NCI-H1105 treated with DMSO at 0.1 percent for 48 hours (cell line): ENCODE measurements at regions not wholly inside any gene's neighbourhood (a gene's known extent, or its start where the extent isn't known, plus 50 kb on each side); places are given as distances from the start of the nearest gene placed in this dataset.

Experiments
- DNase-seq: peaks from one replicate; lab custom pipeline; 2025; lab: John Stamatoyannopoulos, UW

- no peak for DNase-seq
Measured at GRCh38 chr7:88700725-88701124, 58.8 kb upstream of the ZNF804B start.

- DNase-seq = no peak
Measured at GRCh38 chr7:88694207-88694606, 65.3 kb upstream of the ZNF804B start.

GRCh38 chr7:88693131-88693530 is 66.4 kb upstream of the ZNF804B start:
- no peak for DNase-seq

GRCh38 chr7:88692493-88692892 is 67.0 kb upstream of the ZNF804B start:
- DNase-seq = no peak

GRCh38 chr7:88689821-88690220 is 69.7 kb upstream of the ZNF804B start:
- DNase-seq = no peak

GRCh38 chr7:88688222-88688621 is 71.3 kb upstream of the ZNF804B start:
- DNase-seq = no peak

- DNase-seq = no peak
Measured at GRCh38 chr7:88686468-88687229, 72.9 kb upstream of the ZNF804B start.

GRCh38 chr7:88681682-88682081 is 77.8 kb upstream of the ZNF804B start:
- no peak for DNase-seq

- DNase-seq = no peak
Measured at GRCh38 chr7:88670536-88670935, 89.0 kb upstream of the ZNF804B start.

- peak; percentile 75 for DNase-seq
Measured at GRCh38 chr7:88669913-88670312, 89.6 kb upstream of the ZNF804B start.

GRCh38 chr7:88668591-88668990 is 90.9 kb upstream of the ZNF804B start:
- DNase-seq = no peak

- DNase-seq = no peak
Measured at GRCh38 chr7:88666626-88667025, 92.9 kb upstream of the ZNF804B start.

GRCh38 chr7:88665892-88666514 is 93.5 kb upstream of the ZNF804B start:
- no peak for DNase-seq

- DNase-seq = no peak
Measured at GRCh38 chr7:88664630-88665233, 94.8 kb upstream of the ZNF804B start.

- DNase-seq = peak; percentile 53
Measured at GRCh38 chr7:88661921-88662320, 97.6 kb upstream of the ZNF804B start.

- no peak for DNase-seq
Measured at GRCh38 chr7:88647825-88648224, 111.7 kb upstream of the ZNF804B start.

GRCh38 chr7:88638583-88638982 is 120.9 kb upstream of the ZNF804B start:
- DNase-seq = no peak

- DNase-seq = no peak
Measured at GRCh38 chr7:88637795-88638194, 121.7 kb upstream of the ZNF804B start.

GRCh38 chr7:88635149-88635548 is 124.4 kb upstream of the ZNF804B start:
- no peak for DNase-seq

GRCh38 chr7:88629559-88629958 is 129.9 kb upstream of the ZNF804B start:
- no peak for DNase-seq

- DNase-seq = no peak
Measured at GRCh38 chr7:88628363-88629085, 131.0 kb upstream of the ZNF804B start.

- DNase-seq = no peak
Measured at GRCh38 chr7:88617185-88617584, 142.3 kb upstream of the ZNF804B start.

GRCh38 chr7:88615336-88615735 is 144.2 kb upstream of the ZNF804B start:
- DNase-seq = no peak
